WTC11 (cell line): ENCODE measurements at regions not wholly inside any gene's neighbourhood (a gene's known extent, or its start where the extent isn't known, plus 50 kb on each side); places are given as distances from the start of the nearest gene placed in this dataset.

ENCODE experiments used
- ATAC-seq: fragments of 200-7000 bp; cut with Tn5 transposase; 2 replicates; pipeline ENCODE4 v1.10.0; 2021; ENCODE audit warnings: mild to moderate bottlenecking, moderate library complexity
- CTCF ChIA-PET: fragments of 300-600 bp; sonication (Branson Sonifier 250); formaldehyde crosslinking; loops from one replicate; lab custom pipeline; 2021; ENCODE audit warnings: antibody characterized with exemption; lab: Charles Lee
- POLR2A ChIA-PET: fragments of 350-600 bp; sonication (Branson Sonifier 250); formaldehyde crosslinking; loops from one replicate; lab custom pipeline; 2021; ENCODE audit warnings: antibody characterized with exemption; lab: Charles Lee
- DNase-seq: peaks from one replicate; pipeline ENCODE4 v3.0.0; 2021; ENCODE audit warnings: low spot score
- H3K27ac Mint-ChIP-seq: 2 replicates; pipeline ENCODE4 v1.8.0; 2021; ENCODE audit warnings: mixed read lengths
- H3K27me3 Mint-ChIP-seq: 2 replicates; pipeline ENCODE4 v1.8.0; 2021; ENCODE audit warnings: low read depth, mild to moderate bottlenecking, moderate library complexity, mixed read lengths
- H3K36me3 Mint-ChIP-seq: 2 replicates; pipeline ENCODE4 v1.8.0; 2021; ENCODE audit warnings: mixed read lengths
- H3K4me1 Mint-ChIP-seq: 2 replicates; pipeline ENCODE4 v1.8.0; 2022; ENCODE audit warnings: mixed read lengths
- H3K4me3 Mint-ChIP-seq: 2 replicates; pipeline ENCODE4 v1.8.0; 2021; ENCODE audit warnings: mild to moderate bottlenecking, moderate library complexity, mixed read lengths
- H3K9me3 Mint-ChIP-seq: 2 replicates; pipeline ENCODE4 v1.8.0; 2021; ENCODE audit warnings: mixed read lengths
- ATF1 ChIP-seq: sonication (generic); formaldehyde crosslinking; IDR thresholded peaks from 2 replicates; pipeline ENCODE4 v1.8.1; 2023; ENCODE audit warnings: mild to moderate bottlenecking, moderate library complexity, missing genetic modification reagents
- FOXP1 ChIP-seq: sonication (generic); formaldehyde crosslinking; IDR thresholded peaks from 2 replicates; pipeline ENCODE4 v1.8.0; 2022; ENCODE audit warnings: missing genetic modification reagents, mild to moderate bottlenecking, moderate library complexity, borderline replicate concordance
- GTF2I ChIP-seq: fragments of 250-450 bp; sonication (Bioruptor Pico); conservative IDR thresholded peaks from 2 replicates; pipeline ENCODE4 v1.4.0; 2021; ENCODE audit warnings: mild to moderate bottlenecking
- NFE2L1 ChIP-seq: sonication (generic); formaldehyde crosslinking; IDR thresholded peaks from 2 replicates; pipeline ENCODE4 v1.8.1; 2023; ENCODE audit warnings: missing genetic modification reagents
- NFYB ChIP-seq: sonication (generic); formaldehyde crosslinking; conservative IDR thresholded peaks from 2 replicates; pipeline ENCODE4 v1.8.0; 2022; ENCODE audit warnings: low read depth, missing genetic modification reagents
- SOX15 ChIP-seq: fragments of 250-450 bp; sonication (Bioruptor Pico); IDR thresholded peaks from 2 replicates; pipeline ENCODE4 v1.9.0; 2021; ENCODE audit warnings: mild to moderate bottlenecking
- TEAD4 ChIP-seq: sonication (generic); formaldehyde crosslinking; IDR thresholded peaks from 2 replicates; pipeline ENCODE4 v1.8.0; 2022; ENCODE audit warnings: mild to moderate bottlenecking, missing genetic modification reagents
- ZNF232 ChIP-seq: sonication (generic); formaldehyde crosslinking; IDR thresholded peaks from 2 replicates; pipeline ENCODE4 v1.8.0; 2022; ENCODE audit warnings: mild to moderate bottlenecking, missing genetic modification reagents
- ZNF396 ChIP-seq: fragments of 250-450 bp; sonication (Bioruptor Pico); IDR thresholded peaks from 2 replicates; pipeline ENCODE4 v1.8.0; 2021; ENCODE audit warnings: mild to moderate bottlenecking, moderate library complexity, borderline replicate concordance
- TF ChIP-seq, protein P1 (sequence below): sonication (generic); formaldehyde crosslinking; IDR thresholded peaks from 2 replicates; pipeline ENCODE4 v1.8.0; 2022; ENCODE audit warnings: mild to moderate bottlenecking, missing genetic modification reagents
- TF ChIP-seq, protein P2 (sequence below): sonication (generic); formaldehyde crosslinking; IDR thresholded peaks from 2 replicates; pipeline ENCODE4 v1.8.1; 2022; ENCODE audit warnings: mild to moderate bottlenecking, moderate library complexity, missing genetic modification reagents
- TF ChIP-seq, protein P3 (sequence below): fragments of 250-450 bp; sonication (Bioruptor Pico); IDR thresholded peaks from 2 replicates; pipeline ENCODE4 v1.9.0; 2021; ENCODE audit warnings: mild to moderate bottlenecking, borderline replicate concordance
- TF ChIP-seq, protein P4 (sequence below): sonication (generic); formaldehyde crosslinking; IDR thresholded peaks from 2 replicates; pipeline ENCODE4 v1.8.0; 2022; ENCODE audit warnings: missing genetic modification reagents
- TF ChIP-seq, protein P5 (sequence below): sonication (generic); formaldehyde crosslinking; IDR thresholded peaks from 2 replicates; pipeline ENCODE4 v1.8.0; 2022; ENCODE audit warnings: mild to moderate bottlenecking, missing genetic modification reagents
- TF ChIP-seq, protein P6 (sequence below): sonication (generic); formaldehyde crosslinking; IDR thresholded peaks from 2 replicates; pipeline ENCODE4 v1.8.1; 2022; ENCODE audit warnings: low read depth, mild to moderate bottlenecking, moderate library complexity, missing genetic modification reagents, borderline replicate concordance
- TF ChIP-seq, protein P7 (sequence below): sonication (generic); formaldehyde crosslinking; IDR thresholded peaks from 2 replicates; pipeline ENCODE4 v1.8.1; 2023; ENCODE audit warnings: mild to moderate bottlenecking, missing genetic modification reagents, moderate library complexity
- TF ChIP-seq, protein P8 (sequence below): sonication (generic); formaldehyde crosslinking; IDR thresholded peaks from 2 replicates; pipeline ENCODE4 v1.8.1; 2023; ENCODE audit warnings: mild to moderate bottlenecking, missing genetic modification reagents

DNA sequence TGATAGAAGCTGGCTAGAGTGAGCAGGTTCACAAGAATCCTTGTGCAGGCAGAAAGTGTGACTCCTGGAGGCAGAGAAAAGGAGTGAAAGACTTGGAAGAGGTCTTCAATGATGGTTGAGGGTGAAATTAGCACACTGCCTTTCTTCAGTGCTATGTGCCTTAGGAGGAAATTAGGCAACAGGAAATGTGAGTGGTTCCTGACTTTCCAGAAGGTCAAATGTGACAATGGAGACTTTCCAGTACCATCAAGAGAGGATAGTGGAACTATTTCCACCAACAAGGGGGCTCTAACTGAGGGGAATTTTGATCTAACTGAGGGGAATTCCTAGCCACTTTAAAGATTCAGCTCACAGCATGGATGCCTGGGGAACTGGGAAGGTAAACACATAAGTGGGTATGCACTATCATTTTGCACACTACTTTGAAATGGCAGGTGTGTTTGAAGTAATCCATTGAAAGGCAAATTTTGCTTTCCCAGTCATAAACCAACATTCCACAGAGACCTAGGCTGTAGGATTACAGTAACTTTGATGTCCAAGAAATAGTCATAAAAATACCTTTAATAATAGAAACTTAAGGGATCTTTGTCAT lies 90.0 kb downstream of the PERP start (continued):
- TF ChIP-seq, protein P1, sequence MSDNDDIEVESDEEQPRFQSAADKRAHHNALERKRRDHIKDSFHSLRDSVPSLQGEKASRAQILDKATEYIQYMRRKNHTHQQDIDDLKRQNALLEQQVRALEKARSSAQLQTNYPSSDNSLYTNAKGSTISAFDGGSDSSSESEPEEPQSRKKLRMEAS: no peak
- TF ChIP-seq, protein P2, sequence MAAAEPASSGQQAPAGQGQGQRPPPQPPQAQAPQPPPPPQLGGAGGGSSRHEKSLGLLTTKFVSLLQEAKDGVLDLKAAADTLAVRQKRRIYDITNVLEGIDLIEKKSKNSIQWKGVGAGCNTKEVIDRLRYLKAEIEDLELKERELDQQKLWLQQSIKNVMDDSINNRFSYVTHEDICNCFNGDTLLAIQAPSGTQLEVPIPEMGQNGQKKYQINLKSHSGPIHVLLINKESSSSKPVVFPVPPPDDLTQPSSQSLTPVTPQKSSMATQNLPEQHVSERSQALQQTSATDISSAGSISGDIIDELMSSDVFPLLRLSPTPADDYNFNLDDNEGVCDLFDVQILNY (CRISPR knock-in tag): no peak
- TF ChIP-seq, protein P3, sequence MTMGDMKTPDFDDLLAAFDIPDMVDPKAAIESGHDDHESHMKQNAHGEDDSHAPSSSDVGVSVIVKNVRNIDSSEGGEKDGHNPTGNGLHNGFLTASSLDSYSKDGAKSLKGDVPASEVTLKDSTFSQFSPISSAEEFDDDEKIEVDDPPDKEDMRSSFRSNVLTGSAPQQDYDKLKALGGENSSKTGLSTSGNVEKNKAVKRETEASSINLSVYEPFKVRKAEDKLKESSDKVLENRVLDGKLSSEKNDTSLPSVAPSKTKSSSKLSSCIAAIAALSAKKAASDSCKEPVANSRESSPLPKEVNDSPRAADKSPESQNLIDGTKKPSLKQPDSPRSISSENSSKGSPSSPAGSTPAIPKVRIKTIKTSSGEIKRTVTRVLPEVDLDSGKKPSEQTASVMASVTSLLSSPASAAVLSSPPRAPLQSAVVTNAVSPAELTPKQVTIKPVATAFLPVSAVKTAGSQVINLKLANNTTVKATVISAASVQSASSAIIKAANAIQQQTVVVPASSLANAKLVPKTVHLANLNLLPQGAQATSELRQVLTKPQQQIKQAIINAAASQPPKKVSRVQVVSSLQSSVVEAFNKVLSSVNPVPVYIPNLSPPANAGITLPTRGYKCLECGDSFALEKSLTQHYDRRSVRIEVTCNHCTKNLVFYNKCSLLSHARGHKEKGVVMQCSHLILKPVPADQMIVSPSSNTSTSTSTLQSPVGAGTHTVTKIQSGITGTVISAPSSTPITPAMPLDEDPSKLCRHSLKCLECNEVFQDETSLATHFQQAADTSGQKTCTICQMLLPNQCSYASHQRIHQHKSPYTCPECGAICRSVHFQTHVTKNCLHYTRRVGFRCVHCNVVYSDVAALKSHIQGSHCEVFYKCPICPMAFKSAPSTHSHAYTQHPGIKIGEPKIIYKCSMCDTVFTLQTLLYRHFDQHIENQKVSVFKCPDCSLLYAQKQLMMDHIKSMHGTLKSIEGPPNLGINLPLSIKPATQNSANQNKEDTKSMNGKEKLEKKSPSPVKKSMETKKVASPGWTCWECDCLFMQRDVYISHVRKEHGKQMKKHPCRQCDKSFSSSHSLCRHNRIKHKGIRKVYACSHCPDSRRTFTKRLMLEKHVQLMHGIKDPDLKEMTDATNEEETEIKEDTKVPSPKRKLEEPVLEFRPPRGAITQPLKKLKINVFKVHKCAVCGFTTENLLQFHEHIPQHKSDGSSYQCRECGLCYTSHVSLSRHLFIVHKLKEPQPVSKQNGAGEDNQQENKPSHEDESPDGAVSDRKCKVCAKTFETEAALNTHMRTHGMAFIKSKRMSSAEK (CRISPR knock-in tag): no peak

DNA sequence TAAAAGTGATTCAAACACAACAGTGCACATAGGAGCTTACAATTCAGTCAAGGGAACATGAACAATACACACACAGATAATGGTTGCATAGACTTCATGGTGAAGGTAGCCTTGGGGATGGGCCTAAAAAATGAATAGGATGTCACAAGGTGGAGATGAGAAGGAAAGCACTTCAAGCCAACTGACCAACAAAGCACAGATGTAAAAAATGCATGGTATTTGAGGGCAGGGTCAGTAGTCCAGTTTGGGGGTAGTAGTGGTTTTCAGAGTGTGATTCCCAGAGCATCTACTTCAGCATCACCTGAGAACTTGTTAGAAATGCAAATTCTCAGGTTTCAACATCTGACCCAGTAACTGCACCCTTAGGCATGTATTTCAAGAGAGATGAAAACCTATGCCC lies 88.9 kb downstream of the PERP start:
- TF ChIP-seq NFYB (CRISPR knock-in tag): no peak
- no peak for TF ChIP-seq SOX15
- no peak for TF ChIP-seq FOXP1 (CRISPR knock-in tag)
- TF ChIP-seq NFE2L1 (CRISPR knock-in tag): no peak
- TF ChIP-seq ATF1 (CRISPR knock-in tag): no peak
- TF ChIP-seq TEAD4 (CRISPR knock-in tag): no peak
- TF ChIP-seq ZNF232 (CRISPR knock-in tag): no peak
- TF ChIP-seq, protein P4, sequence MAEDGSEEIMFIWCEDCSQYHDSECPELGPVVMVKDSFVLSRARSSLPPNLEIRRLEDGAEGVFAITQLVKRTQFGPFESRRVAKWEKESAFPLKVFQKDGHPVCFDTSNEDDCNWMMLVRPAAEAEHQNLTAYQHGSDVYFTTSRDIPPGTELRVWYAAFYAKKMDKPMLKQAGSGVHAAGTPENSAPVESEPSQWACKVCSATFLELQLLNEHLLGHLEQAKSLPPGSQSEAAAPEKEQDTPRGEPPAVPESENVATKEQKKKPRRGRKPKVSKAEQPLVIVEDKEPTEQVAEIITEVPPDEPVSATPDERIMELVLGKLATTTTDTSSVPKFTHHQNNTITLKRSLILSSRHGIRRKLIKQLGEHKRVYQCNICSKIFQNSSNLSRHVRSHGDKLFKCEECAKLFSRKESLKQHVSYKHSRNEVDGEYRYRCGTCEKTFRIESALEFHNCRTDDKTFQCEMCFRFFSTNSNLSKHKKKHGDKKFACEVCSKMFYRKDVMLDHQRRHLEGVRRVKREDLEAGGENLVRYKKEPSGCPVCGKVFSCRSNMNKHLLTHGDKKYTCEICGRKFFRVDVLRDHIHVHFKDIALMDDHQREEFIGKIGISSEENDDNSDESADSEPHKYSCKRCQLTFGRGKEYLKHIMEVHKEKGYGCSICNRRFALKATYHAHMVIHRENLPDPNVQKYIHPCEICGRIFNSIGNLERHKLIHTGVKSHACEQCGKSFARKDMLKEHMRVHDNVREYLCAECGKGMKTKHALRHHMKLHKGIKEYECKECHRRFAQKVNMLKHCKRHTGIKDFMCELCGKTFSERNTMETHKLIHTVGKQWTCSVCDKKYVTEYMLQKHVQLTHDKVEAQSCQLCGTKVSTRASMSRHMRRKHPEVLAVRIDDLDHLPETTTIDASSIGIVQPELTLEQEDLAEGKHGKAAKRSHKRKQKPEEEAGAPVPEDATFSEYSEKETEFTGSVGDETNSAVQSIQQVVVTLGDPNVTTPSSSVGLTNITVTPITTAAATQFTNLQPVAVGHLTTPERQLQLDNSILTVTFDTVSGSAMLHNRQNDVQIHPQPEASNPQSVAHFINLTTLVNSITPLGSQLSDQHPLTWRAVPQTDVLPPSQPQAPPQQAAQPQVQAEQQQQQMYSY: no peak
- TF ChIP-seq, protein P5, sequence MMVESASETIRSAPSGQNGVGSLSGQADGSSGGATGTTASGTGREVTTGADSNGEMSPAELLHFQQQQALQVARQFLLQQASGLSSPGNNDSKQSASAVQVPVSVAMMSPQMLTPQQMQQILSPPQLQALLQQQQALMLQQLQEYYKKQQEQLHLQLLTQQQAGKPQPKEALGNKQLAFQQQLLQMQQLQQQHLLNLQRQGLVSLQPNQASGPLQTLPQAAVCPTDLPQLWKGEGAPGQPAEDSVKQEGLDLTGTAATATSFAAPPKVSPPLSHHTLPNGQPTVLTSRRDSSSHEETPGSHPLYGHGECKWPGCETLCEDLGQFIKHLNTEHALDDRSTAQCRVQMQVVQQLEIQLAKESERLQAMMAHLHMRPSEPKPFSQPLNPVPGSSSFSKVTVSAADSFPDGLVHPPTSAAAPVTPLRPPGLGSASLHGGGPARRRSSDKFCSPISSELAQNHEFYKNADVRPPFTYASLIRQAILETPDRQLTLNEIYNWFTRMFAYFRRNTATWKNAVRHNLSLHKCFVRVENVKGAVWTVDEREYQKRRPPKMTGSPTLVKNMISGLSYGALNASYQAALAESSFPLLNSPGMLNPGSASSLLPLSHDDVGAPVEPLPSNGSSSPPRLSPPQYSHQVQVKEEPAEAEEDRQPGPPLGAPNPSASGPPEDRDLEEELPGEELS (CRISPR knock-in tag): no peak
- TF ChIP-seq, protein P6, sequence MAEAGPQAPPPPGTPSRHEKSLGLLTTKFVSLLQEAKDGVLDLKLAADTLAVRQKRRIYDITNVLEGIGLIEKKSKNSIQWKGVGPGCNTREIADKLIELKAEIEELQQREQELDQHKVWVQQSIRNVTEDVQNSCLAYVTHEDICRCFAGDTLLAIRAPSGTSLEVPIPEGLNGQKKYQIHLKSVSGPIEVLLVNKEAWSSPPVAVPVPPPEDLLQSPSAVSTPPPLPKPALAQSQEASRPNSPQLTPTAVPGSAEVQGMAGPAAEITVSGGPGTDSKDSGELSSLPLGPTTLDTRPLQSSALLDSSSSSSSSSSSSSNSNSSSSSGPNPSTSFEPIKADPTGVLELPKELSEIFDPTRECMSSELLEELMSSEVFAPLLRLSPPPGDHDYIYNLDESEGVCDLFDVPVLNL (CRISPR knock-in tag): no peak
- TF ChIP-seq, protein P7, sequence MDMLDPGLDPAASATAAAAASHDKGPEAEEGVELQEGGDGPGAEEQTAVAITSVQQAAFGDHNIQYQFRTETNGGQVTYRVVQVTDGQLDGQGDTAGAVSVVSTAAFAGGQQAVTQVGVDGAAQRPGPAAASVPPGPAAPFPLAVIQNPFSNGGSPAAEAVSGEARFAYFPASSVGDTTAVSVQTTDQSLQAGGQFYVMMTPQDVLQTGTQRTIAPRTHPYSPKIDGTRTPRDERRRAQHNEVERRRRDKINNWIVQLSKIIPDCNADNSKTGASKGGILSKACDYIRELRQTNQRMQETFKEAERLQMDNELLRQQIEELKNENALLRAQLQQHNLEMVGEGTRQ (CRISPR knock-in tag): no peak
- TF ChIP-seq ZNF396: no peak
- TF ChIP-seq, protein P8, sequence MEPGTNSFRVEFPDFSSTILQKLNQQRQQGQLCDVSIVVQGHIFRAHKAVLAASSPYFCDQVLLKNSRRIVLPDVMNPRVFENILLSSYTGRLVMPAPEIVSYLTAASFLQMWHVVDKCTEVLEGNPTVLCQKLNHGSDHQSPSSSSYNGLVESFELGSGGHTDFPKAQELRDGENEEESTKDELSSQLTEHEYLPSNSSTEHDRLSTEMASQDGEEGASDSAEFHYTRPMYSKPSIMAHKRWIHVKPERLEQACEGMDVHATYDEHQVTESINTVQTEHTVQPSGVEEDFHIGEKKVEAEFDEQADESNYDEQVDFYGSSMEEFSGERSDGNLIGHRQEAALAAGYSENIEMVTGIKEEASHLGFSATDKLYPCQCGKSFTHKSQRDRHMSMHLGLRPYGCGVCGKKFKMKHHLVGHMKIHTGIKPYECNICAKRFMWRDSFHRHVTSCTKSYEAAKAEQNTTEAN (CRISPR knock-in tag): no peak
- TF ChIP-seq GTF2I (CRISPR knock-in tag): no peak
- Mint-ChIP-seq H3K4me3 (no peak overlapping the region), H3K36me3 (no peaks in the 10 kb centered on the region), H3K9me3 (no peaks in the 10 kb centered on the region), H3K27me3 (no peaks in the 10 kb centered on the region), H3K27ac (no peak overlapping the region), H3K4me1 (peaks cover 7% of the 10 kb centered on the region; the same call in 1 of the 2 replicates)
- CTCF ChIA-PET: no interaction called here
- DNase-seq: no peak
- ATAC-seq: no peak
- POLR2A ChIA-PET: no interaction called here
